WTC11 (cell line): ENCODE measurements at regions not wholly inside any gene's neighbourhood (a gene's known extent, or its start where the extent isn't known, plus 50 kb on each side); places are given as distances from the start of the nearest gene placed in this dataset.

ENCODE experiments used
- ATAC-seq: fragments of 200-7000 bp; cut with Tn5 transposase; 2 replicates; pipeline ENCODE4 v1.10.0; 2021; ENCODE audit warnings: mild to moderate bottlenecking, moderate library complexity
- CTCF ChIA-PET: fragments of 300-600 bp; sonication (Branson Sonifier 250); formaldehyde crosslinking; loops from one replicate; lab custom pipeline; 2021; ENCODE audit warnings: antibody characterized with exemption; lab: Charles Lee
- POLR2A ChIA-PET: fragments of 350-600 bp; sonication (Branson Sonifier 250); formaldehyde crosslinking; loops from one replicate; lab custom pipeline; 2021; ENCODE audit warnings: antibody characterized with exemption; lab: Charles Lee
- DNase-seq: peaks from one replicate; pipeline ENCODE4 v3.0.0; 2021; ENCODE audit warnings: low spot score
- H3K27ac Mint-ChIP-seq: 2 replicates; pipeline ENCODE4 v1.8.0; 2021; ENCODE audit warnings: mixed read lengths
- H3K27me3 Mint-ChIP-seq: 2 replicates; pipeline ENCODE4 v1.8.0; 2021; ENCODE audit warnings: low read depth, mild to moderate bottlenecking, moderate library complexity, mixed read lengths
- H3K36me3 Mint-ChIP-seq: 2 replicates; pipeline ENCODE4 v1.8.0; 2021; ENCODE audit warnings: mixed read lengths
- H3K4me1 Mint-ChIP-seq: 2 replicates; pipeline ENCODE4 v1.8.0; 2022; ENCODE audit warnings: mixed read lengths
- H3K4me3 Mint-ChIP-seq: 2 replicates; pipeline ENCODE4 v1.8.0; 2021; ENCODE audit warnings: mild to moderate bottlenecking, moderate library complexity, mixed read lengths
- H3K9me3 Mint-ChIP-seq: 2 replicates; pipeline ENCODE4 v1.8.0; 2021; ENCODE audit warnings: mixed read lengths
- CBFB ChIP-seq: sonication (generic); formaldehyde crosslinking; IDR thresholded peaks from 2 replicates; pipeline ENCODE4 v1.8.1; 2022; ENCODE audit warnings: mild to moderate bottlenecking, low read depth, missing genetic modification reagents
- CREB1 ChIP-seq: sonication (generic); formaldehyde crosslinking; IDR thresholded peaks from 2 replicates; pipeline ENCODE4 v1.8.0; 2023; ENCODE audit warnings: mild to moderate bottlenecking, missing genetic modification reagents
- ELF4 ChIP-seq: sonication (generic); formaldehyde crosslinking; IDR thresholded peaks from 2 replicates; pipeline ENCODE4 v1.8.1; 2022; ENCODE audit warnings: low read depth, mild to moderate bottlenecking, moderate library complexity, missing genetic modification reagents
- ERG ChIP-seq: fragments of 250-450 bp; sonication (Bioruptor Pico); IDR thresholded peaks from 2 replicates; pipeline ENCODE4 v1.8.0; 2021; ENCODE audit warnings: mild to moderate bottlenecking
- ESRRA ChIP-seq: sonication (generic); formaldehyde crosslinking; IDR thresholded peaks from 2 replicates; pipeline ENCODE4 v1.8.1; 2022; ENCODE audit warnings: mild to moderate bottlenecking, missing genetic modification reagents, borderline replicate concordance
- FOXJ3 ChIP-seq: sonication (generic); formaldehyde crosslinking; IDR thresholded peaks from 2 replicates; pipeline ENCODE4 v1.9.0; 2021; ENCODE audit warnings: missing genetic modification reagents, mild to moderate bottlenecking, borderline replicate concordance
- GABPB1 ChIP-seq: sonication (generic); formaldehyde crosslinking; IDR thresholded peaks from 2 replicates; pipeline ENCODE4 v1.8.1; 2023; ENCODE audit warnings: mild to moderate bottlenecking, missing genetic modification reagents
- GRHL2 ChIP-seq: fragments of 250-450 bp; sonication (Bioruptor Pico); IDR thresholded peaks from 2 replicates; pipeline ENCODE4 v1.8.0; 2022; ENCODE audit warnings: mild to moderate bottlenecking, moderate library complexity; ENCODE audit not compliant: insufficient replicate concordance, severe bottlenecking
- MAX ChIP-seq: sonication (generic); formaldehyde crosslinking; IDR thresholded peaks from 2 replicates; pipeline ENCODE4 v1.8.0; 2022; ENCODE audit warnings: mild to moderate bottlenecking, missing genetic modification reagents
- MYBL2 ChIP-seq: sonication (generic); formaldehyde crosslinking; IDR thresholded peaks from 2 replicates; pipeline ENCODE4 v1.8.1; 2023; ENCODE audit warnings: mild to moderate bottlenecking, moderate library complexity, missing genetic modification reagents
- SMAD4 ChIP-seq: sonication (generic); formaldehyde crosslinking; IDR thresholded peaks from 2 replicates; pipeline ENCODE4 v1.8.0; 2022; ENCODE audit warnings: mild to moderate bottlenecking, missing genetic modification reagents
- TCF7 ChIP-seq: sonication (generic); formaldehyde crosslinking; IDR thresholded peaks from 2 replicates; pipeline ENCODE4 v1.8.0; 2022; ENCODE audit warnings: mild to moderate bottlenecking, low read depth, missing genetic modification reagents, moderate library complexity
- ZBTB21 ChIP-seq: sonication (generic); formaldehyde crosslinking; IDR thresholded peaks from 2 replicates; pipeline ENCODE4 v1.8.1; 2023; ENCODE audit warnings: mild to moderate bottlenecking, missing genetic modification reagents, borderline replicate concordance
- ZNF219 ChIP-seq: sonication (generic); formaldehyde crosslinking; IDR thresholded peaks from 2 replicates; pipeline ENCODE4 v1.8.0; 2023; ENCODE audit warnings: missing genetic modification reagents, mild to moderate bottlenecking, borderline replicate concordance
- ZNF263 ChIP-seq: sonication (generic); formaldehyde crosslinking; IDR thresholded peaks from 2 replicates; pipeline ENCODE4 v1.8.1; 2022; ENCODE audit warnings: low read depth, mild to moderate bottlenecking, moderate library complexity, missing genetic modification reagents
- TF ChIP-seq, protein P1 (sequence below): sonication (generic); formaldehyde crosslinking; IDR thresholded peaks from 2 replicates; pipeline ENCODE4 v1.8.0; 2022; ENCODE audit warnings: mild to moderate bottlenecking, missing genetic modification reagents
- TF ChIP-seq, protein P2 (sequence below): sonication (generic); formaldehyde crosslinking; IDR thresholded peaks from 2 replicates; pipeline ENCODE4 v1.8.0; 2023; ENCODE audit warnings: missing genetic modification reagents

DNA sequence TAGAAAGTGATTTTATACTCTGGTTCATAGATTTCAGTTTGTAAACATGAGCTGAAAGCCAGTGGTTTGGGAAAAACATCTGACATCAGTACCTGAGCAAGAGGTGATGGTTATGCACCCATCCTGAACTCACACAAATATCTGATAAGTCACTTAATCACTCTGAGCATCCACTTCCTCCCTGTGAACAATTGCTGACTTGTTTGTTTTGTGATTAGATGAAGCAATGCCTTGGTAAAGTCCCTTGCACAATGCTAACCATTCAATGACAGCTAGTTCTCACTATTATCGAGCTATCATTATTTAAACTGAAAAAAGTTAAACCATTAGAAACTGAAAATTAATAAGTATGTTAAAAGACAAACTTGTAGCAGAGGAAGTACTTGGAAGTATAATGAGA is 303.0 kb downstream of the PLOD2 start:
- H3K27me3 Mint-ChIP-seq: no peaks in the 10 kb centered on the region
- ATAC-seq: no peak
- POLR2A ChIA-PET: no interaction called here
- TF ChIP-seq SMAD4 (CRISPR knock-in tag) (no peak), FOXJ3 (CRISPR knock-in tag) (no peak), MAX (CRISPR knock-in tag) (no peak), MYBL2 (CRISPR knock-in tag) (no peak), ELF4 (CRISPR knock-in tag) (no peak), TCF7 (no peak), ZNF263 (CRISPR knock-in tag) (no peak), ERG (no peak), ZNF219 (CRISPR knock-in tag) (no peak), GRHL2 (CRISPR knock-in tag) (no peak), CBFB (CRISPR knock-in tag) (no peak), ESRRA (CRISPR knock-in tag) (no peak), CREB1 (CRISPR knock-in tag) (no peak)
- TF ChIP-seq, protein P1, sequence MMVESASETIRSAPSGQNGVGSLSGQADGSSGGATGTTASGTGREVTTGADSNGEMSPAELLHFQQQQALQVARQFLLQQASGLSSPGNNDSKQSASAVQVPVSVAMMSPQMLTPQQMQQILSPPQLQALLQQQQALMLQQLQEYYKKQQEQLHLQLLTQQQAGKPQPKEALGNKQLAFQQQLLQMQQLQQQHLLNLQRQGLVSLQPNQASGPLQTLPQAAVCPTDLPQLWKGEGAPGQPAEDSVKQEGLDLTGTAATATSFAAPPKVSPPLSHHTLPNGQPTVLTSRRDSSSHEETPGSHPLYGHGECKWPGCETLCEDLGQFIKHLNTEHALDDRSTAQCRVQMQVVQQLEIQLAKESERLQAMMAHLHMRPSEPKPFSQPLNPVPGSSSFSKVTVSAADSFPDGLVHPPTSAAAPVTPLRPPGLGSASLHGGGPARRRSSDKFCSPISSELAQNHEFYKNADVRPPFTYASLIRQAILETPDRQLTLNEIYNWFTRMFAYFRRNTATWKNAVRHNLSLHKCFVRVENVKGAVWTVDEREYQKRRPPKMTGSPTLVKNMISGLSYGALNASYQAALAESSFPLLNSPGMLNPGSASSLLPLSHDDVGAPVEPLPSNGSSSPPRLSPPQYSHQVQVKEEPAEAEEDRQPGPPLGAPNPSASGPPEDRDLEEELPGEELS: no peak
- TF ChIP-seq, protein P2, sequence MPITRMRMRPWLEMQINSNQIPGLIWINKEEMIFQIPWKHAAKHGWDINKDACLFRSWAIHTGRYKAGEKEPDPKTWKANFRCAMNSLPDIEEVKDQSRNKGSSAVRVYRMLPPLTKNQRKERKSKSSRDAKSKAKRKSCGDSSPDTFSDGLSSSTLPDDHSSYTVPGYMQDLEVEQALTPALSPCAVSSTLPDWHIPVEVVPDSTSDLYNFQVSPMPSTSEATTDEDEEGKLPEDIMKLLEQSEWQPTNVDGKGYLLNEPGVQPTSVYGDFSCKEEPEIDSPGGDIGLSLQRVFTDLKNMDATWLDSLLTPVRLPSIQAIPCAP (CRISPR knock-in tag): no peak
- TF ChIP-seq, all 79 proteins: peak for 0
- no peak for DNase-seq
- H3K36me3 Mint-ChIP-seq: no peaks in the 10 kb centered on the region
- no peak overlapping the region for H3K27ac Mint-ChIP-seq
- H3K4me1 Mint-ChIP-seq: no peaks in the 10 kb centered on the region
- H3K4me3 Mint-ChIP-seq: no peak overlapping the region
- CTCF ChIA-PET: interaction anchor here (1.2 kb wide), 1 partner anchor 81 kb away, joined by 4 read pairs; no protein-coding TSS in a partner anchor
- no peaks in the 10 kb centered on the region for H3K9me3 Mint-ChIP-seq

- Mint-ChIP-seq H3K4me1 (peaks cover 19% of the 10 kb centered on the region), H3K36me3 (no peaks in the 10 kb centered on the region), H3K9me3 (no peaks in the 10 kb centered on the region), H3K27me3 (no peaks in the 10 kb centered on the region), H3K4me3 (no peak overlapping the region), H3K27ac (no peak overlapping the region)
- ChIA-PET CTCF (no interaction called here), POLR2A (no interaction called here)
- TF ChIP-seq GABPB1 (CRISPR knock-in tag) (no peak), ZBTB21 (no peak), SMAD4 (CRISPR knock-in tag) (no peak)
- ATAC-seq: peak; percentile 91
- peak; percentile 14 for DNase-seq
These were observed 296.6 kb downstream of the PLOD2 start for GRCh38 chr3:145864336-145864735.

DNA sequence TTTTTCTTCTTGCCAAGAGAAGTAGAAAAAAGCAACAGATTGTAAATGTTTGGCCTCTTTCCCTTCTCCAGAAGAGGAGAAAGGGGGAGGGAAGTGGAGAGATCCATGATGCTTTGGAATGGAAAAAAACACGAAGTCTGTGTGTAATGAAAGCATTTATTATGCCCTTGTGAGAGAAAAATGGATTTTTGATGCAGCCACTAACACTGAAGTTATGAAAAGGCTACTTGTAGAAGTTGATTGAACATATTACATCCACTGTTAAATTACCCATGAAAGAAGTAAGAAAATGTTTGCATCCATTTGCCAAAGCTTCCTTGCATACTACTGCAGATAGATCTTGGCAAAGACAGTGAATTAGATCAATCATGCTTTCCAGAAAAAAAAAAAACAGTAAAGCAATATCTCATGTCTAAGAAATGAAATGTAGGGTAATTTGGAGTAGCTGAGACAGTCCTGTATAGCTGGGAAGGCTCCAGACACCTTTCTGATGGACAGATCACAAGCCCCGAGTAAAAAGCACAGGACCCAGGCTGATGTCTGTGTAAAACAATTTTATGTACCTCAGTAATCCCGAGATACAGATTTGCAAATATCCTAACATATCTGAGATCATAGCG is 295.5 kb downstream of the PLOD2 start:
- no peak for TF ChIP-seq ZNF219 (CRISPR knock-in tag)
- Mint-ChIP-seq H3K4me1 (peaks cover 22% of the 10 kb centered on the region), H3K9me3 (no peaks in the 10 kb centered on the region), H3K27me3 (no peaks in the 10 kb centered on the region), H3K36me3 (no peaks in the 10 kb centered on the region), H3K4me3 (no peak overlapping the region), H3K27ac (no peak overlapping the region)
- no peak for DNase-seq
- ChIA-PET POLR2A (no interaction called here), CTCF (no interaction called here)
- no peak for ATAC-seq
